ENCODE measurements at regions not wholly inside any gene's neighbourhood (a gene's known extent, or its start where the extent isn't known, plus 50 kb on each side); places are given as distances from the start of the nearest gene placed in this dataset.
"Not testable (repeated sequence)": the region's sequence is repeated elsewhere in the genome, so short reads cannot be mapped to it uniquely, and the experiment has no call there.

DNA sequence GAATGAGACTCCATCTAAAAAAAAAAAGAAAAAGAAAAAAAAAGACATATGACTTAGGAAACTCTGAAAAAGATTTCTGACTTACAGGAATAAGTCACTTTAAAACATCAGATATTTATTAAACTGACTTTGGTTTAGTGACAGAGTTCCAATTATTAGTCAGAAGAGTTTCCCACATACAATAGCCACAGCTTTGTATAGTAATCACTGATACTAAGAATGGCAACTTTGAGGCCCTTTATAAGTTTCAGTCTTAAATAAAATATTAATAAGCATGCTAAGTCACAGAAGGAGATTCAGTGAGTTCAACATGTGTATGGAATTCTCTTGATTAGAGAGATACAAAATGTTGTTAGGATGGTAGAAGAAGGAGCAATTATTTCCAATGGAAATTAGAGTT is 652.3 kb upstream of the AMOT start:
- DNase-seq, result no peak

DNA sequence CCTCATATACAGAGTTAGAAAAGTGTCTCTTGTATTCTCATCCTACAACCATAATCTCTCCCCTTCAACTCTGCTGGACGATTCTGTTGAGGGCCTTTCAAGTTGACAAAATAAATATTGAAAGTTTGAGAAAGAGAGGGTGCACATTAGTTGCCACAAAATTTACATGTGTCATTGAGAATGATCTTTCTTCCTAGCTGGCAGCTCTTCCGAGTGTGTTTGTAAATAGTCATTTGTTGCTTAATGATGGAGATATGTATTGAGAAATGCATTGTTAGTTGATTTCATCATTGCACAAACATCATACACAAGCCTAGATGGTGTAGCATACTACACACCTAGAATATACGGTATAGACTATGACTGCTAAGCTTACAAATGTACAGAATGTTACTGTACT is 632.8 kb upstream of the AMOT start:
- no peak for DNase-seq

DNA sequence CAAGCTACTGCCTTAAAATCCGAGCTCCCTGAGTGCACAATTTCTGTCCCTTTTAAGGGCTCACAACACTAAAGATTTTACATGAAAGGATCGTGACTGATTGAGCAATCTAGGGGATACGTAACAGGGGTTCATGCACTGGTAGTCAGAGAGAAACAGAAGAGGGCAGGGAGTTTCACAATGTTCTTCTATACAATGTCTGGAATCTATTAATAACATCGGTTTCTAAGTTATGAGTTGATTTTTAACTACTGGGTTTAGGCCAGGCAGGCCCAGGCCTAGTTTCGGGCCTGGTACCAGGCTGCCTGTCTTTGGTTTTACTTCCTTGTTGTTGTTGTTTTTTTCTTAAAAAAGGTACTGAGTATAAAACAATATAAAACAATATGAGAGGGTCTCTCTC is 632.4 kb upstream of the AMOT start:
- not testable (repeated sequence) for DNase-seq

DNA sequence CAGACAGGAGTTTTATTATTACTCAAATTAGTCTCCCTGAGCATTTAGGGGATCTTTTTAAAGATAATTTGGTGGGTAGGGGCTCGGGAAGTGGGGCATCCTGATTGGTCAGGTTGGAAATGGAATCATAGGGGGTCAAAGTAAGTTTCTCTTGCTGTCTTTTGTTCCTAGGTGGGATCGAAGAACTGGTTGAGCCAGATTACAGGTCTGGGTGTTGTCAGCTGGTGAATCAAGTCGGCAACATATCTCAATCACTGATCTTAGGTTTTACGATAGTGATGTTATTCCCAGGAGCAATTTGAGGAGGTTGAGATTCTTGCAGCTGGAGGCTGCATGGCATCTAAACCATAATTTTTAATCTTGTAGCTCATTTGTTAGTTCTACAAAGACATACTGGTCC is 629.5 kb upstream of the AMOT start:
- no peak for DNase-seq

DNA sequence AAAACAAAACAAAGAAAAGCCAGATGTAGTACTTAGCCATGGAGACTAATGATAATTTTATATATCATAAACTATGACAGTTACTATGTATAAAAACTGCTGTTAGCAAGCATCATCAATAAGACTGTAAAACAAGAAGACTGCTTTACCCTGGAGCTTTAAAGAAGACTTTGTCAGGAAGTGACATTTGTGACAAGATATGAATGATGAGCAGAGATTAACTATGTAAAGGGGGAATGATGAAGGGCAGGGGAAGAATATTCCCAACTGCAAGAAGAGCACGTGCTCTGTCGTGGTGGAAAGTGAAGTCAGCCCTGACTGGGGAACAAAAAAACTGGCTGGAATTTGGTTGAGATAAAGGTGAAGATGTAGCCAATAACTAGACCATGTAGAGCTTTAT is 617.1 kb upstream of the AMOT start:
- no peak for DNase-seq

DNA sequence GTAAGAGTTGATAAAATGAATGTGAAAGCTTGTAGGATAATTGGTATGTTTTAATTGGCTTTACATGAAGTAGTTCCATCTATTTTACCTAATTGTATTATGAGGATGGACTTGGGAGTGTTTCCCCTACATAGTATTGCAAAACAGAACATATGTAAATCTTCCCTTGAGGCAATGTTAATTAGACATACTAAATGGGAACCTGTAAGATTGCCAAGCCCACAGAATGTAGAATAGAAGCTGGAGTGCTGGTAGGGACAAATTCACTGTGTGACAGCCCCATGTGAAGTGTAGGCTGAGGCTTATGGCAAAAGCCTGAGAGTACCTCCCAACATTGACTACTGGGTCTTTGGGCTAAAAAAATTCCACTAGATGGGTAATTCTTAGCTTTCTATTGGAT is 615.0 kb upstream of the AMOT start:
- no peak for DNase-seq

DNA sequence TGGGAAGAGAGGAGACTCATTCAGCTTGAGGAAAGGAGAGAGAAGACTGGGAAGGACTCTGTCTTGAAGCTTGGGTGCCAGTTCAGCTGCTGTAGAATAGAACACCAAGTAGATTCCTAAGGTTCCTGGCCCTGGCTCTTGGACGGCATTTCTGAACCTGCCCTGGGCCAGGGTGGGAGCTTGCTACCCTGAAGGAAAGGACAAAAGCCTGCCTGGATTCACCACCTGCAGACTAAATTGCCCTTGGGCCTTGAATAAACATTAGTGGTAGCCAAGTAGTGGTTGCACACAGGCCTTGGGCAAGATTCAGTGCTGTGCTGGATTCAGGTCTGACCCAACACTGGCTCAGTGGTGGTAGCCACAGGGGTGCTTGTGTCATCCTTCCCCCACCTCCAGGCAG is 588.4 kb upstream of the AMOT start:
- DNase-seq, result no peak

DNA sequence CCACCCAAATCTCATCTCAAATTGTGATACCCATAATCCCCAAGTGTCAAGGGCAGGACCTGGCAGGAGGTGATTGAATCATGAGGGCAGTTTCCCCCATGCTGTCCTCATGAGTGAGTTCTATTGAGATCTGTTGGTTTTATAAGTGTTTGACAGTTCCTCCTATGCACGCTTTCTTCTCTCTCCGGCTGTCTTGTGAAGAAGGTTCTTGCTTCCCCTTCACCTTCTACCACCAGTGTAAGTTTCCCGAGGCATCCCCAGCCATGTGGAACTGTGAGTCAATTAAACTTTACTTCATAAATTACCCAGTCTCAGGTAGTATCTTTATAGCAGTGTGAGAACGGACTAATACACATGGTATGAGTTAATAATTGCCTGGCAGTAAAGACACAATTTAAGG is 581.7 kb upstream of the AMOT start:
- no peak for DNase-seq

DNA sequence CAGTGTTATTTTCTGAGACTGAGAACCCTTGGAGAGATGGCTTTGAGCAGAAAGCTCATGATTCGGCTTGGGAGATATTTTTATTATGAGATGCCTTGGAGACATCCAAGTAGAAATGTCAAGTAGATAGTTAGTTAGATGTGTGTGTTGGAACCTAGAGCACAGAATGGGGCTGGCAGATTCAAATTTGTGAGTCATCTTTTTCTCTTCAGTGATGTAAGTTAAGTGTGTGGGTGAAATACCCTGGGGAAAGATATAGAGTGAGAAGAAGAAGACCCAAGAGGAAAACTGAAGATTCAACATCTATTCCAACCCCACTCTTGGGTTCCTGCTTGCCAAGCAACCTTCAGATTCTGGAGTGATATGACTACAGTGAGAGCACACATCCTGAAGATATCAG is 580.8 kb upstream of the AMOT start:
- DNase-seq, result no peak

DNA sequence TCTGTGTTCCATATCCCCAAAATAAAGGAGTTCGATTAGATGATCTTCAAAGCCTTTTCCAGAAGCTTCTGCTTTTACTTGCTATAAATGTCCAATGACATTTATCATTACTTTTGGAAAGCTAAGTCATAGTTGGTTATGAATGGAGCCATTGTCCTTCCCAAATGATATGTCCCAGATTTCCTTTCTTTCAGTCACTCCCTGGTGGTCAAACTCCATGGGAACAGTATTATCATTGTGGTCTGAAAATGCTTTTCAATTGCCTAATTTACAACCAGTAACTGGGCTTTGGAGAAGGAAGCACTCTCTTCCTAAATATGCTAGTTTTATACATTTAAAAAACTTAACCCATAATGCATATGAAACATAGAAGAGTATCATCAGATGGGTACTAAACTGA is 571.5 kb upstream of the AMOT start:
- DNase-seq, result no peak

DNA sequence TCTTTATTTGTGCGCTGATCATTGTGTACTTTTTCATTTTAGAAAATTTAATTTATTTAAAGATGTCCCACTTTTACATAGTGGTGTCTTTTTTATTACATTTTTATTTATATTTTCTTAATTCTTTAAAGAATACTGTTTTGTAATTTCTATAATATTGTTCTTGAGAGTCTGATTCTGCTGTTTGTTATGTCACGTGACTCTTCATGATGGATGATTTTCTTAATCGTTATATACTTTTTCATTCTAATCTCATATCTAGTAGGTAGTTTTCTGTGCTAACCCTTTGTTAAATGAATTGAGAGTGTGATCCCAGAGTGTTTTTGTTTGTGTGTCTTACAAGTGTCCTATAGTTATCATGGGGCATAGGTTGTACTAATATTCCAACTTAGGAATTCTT is 568.2 kb upstream of the AMOT start:
- DNase-seq, result no peak

DNA sequence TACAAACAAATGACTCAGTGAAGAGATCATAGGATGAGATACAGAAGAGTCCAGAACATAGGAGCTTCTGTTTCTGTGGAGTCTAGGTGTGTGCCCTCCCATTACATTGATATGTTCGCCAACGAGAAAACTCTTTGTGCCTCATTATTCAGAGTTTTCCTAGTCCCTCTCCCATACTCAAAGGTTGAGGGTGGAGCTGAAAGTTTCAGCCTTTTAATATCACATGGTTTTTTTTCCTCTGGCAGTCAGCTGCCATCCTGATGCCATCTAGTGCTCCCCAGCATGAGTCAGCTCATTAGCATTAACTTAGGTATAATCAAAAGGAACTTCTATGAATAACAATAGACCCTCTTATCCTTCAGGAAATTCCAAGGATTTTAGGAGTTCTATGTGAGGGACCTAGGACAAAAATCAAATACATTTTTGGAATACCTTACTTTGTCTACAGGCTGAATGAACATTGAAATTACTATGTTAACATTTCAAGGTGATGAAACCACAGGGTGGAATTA is 559.6 kb upstream of the AMOT start:
- no peak for DNase-seq

DNA sequence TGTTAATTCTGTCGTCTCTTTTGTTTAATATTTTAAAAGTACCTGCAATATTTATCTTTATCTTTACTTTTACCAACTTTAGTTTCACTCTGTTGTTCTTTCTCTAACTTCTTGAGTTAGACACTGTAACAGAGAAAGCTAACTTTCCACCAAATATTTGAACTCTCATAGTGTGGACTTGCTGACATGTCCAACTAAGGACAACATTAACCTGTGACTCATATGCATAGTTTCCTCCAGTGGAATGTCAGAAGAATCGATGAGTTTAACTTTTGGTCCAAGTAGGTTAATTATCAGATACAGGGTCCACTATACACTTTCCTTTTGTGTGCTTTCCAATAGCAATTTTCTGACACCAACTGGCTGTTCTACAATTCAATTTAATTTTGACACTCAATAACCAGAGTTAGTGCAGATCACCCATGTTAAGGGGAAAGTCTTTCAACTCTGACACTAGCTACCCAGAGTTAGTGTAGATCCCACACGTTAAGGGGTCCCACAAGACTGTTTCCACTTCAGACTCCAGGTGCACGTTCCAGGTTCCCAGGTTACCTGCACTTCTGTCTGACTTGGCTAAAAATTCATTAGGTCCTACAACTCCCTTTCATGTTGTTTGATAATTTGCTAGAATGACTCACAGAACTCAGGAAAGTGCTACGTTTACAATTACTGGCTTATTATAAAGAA is 559.0 kb upstream of the AMOT start:
- no peak for DNase-seq

DNA sequence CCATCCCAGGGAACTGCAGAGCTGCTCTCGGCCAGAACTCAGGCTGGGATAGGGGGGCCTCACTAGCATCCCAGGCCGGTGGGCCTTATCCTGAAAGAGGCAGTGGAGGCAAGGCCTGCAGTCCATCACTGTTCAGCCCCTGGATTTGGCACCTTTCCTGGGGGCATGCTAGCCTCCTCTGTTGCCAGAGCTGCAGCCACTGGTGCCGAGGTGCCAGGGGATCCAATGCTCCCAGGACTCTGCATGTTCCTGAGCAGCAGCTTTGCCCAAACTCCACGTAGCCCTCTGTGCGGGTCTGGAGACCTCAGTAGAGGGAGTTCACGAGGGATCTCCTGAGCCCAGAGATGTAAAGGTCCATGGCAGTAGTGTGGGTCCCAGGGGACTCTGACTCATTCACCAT is 551.7 kb upstream of the AMOT start:
- DNase-seq, result no peak

DNA sequence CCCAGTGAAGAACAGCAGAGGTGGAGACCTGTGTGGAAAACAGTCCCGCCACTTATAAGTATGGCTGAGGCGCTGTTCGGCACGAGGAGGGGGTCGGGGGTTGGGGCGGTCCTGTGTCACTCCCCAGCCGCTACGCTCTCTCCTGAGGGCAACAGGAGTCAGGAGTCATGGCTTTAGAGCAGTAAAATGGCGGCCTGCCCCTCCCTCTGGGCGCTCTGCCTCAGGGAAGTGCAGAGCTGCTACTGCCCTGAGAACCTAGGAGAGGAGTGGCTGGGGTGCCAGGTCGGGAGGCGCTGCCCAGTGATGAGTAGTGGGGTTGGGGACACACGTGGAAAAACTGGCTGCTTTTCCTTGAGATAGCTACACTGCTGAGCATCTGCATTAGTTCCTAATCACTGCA is 551.2 kb upstream of the AMOT start:
- no peak for DNase-seq

DNA sequence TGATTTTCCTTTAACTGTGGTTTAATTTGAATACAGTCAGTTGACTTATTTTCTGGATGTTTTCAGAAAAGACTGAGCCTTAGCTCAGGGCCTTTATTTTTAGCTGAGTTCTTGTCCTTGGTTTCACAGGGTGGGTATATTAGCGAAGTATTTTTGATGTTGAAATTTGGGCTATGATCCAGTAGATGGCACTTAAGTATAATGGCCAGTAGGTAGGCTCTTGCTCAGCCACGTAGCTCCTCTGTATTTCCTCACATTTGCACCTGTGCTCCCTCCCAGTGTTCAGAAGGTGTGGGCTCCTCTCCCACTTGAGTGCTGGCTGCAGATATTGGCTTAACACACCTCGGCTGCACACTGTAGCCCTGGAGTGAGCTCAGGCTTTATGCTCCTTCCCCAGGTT is 549.9 kb upstream of the AMOT start:
- no peak for DNase-seq

DNA sequence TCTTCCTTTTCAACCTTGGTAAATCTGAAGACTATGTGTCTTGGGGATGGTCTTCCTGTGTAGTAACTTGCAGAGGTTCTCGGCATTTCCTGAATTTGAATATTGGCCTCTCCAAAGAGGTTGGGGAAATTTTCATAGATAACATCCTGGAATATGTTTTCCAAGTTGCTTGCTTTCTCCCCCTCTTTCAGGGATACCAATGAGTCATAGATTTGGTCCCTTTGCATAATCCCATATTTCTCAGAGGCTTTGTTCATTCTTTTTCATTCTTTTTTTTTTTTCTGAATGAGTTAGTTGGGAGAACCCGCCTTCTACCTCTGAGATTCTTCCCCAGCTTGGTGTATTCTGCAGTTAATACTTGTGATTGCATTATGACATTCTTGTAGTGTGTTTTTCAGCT is 549.2 kb upstream of the AMOT start:
- DNase-seq, result no peak

DNA sequence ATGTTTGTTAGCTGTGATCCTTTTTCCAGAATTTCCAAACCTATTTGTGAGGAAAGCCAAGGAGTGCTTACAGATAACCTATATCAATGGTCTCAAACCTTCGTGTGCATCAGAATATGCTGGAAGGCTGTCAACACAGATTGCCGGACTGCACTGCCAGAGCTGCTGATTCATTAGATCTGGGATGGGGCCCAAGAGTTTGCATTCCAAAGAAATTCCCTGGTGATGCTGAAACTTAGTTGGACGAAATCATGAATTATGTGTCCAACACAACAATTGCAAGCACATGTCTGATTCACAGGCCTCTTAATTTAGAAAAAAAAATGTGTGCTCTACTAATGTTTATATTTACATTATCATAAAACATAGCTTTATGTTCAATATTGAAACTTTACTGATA is 544.0 kb upstream of the AMOT start:
- DNase-seq, result peak; percentile 3

DNA sequence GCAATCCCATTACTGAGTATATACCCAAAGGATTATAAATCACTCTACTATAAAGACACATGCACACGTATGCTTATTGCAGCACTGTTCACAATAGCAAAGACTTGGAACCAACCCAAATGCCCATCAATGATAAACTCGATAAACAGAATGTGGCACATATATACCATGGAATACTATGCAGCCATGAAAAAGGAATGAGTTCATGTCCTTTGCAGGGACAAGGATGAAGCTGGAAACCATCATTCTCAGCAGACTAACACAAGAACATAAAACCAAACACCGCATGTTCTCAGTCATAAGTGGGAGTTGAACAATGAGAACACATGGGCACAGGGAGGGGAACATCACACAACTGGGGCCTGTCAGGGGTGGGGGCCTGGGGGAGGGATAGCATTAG is 532.8 kb upstream of the AMOT start:
- not testable (repeated sequence) for DNase-seq

DNA sequence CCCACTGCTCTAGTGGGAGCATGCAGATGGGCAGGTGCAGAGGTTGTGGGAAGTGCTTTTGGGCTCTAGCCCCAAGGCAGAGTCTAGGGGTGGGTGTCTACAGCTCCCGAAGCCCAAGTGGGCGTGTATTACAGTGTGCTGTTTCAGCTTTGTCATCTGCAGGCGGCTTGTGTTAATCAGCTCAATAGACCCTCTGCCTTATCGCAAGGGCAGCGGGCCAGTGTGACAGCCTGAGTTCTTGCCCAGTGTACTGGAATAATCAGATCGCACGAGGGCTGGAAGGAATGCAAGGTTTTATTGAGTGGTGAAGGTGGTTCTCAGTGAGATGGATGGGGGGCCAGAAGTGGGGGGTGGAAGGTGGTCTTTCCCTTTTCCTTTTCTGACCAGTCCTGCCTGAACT is 529.4 kb upstream of the AMOT start:
- DNase-seq, result no peak

DNA sequence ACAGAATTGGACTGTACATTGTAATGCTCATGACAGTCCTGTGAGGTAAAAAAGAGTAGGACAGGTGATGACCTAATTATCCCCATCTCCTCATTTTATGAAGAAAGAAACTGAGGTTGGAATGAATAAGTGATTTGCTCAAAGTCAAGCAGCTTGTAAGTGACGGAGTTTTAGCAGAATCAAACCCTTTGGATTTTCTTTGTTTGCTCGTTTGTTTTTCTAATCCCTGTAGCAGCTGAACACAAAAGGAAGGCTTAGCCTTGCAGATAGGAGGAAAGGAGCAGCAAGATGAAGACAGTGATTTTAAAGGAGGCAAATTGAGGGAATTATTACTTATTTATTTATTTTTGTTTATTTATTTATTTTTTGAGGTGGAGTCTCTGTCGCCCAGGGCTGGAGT is 528.4 kb upstream of the AMOT start:
- DNase-seq, result no peak

DNA sequence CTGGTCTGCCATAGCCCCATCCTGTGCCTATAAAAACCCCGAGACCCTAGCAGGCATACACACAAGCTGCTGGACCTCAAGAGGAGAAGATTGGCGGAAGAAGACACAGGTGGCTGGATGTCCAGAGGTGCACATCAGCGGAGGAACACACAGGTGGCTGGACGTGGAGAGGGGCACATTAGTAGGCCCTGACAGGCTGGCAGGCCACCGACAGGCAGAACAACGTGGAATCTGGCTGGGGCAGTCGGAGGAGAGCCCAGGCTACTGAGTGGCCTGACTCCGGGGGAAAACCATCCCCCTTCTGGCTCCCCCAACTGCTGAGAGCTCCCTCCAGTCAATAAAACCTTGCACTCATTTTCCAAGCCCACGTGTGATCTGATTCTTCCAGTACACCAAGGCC is 512.5 kb upstream of the AMOT start:
- no peak for DNase-seq

DNA sequence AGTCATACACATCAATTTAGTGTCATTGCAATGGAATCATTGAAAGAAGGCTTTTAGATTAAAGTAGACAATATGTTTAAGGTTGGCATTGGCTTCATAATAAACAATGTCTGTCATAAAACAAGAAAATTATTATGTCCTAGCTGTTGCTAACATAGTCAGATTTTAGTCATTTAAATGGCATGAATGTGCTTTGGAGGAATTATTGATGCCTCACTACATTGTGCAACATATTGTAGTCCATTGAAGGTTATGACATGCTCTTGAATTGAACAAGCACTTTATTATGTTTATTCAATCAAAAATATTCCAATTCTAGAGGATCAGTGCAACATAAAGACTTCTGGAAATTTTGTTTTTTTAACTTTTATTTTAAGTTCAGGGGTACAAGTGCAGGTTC is 489.8 kb upstream of the AMOT start:
- no peak for DNase-seq

DNA sequence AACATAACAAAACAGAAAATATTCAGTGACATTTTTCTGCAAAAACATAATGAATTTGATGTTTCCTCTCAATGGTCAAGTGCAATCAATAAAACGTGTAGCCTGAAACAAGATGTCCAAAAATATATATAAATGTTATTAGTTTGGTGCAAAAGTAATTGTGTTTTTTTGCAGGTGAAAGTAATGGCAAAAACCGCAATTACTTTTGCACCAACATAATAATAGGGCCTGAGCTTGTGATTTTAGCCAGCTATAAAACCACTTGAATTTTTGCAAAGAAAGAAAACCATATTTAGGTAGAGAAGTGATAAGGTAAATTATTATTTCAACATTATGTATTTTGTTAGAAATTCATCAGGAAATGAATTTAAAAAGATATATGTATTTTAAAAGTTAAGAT is 475.3 kb upstream of the AMOT start:
- DNase-seq, result no peak

DNA sequence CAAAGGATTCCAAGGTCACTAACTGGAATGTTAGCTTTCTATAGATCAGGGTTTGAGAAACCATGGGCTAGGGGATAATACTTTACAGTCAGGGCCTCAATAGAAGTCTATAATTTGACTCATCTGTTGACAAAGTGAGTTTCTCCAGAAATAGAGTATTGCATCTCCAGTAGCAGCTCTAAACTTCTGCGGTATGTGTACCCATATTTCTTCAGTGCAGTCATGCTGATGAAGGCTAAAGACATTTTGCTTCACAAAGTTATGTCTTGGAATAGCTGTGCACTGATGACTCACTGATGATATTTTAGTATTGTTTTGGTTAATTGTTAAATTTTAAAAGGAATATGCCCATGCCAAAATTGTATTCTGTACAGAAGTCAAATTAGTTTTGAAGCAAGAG is 464.9 kb upstream of the AMOT start:
- DNase-seq, result no peak
